ENCODE measurements at regions not wholly inside any gene's neighbourhood (a gene's known extent, or its start where the extent isn't known, plus 50 kb on each side); places are given as distances from the start of the nearest gene placed in this dataset.
"Not testable (repeated sequence)": the region's sequence is repeated elsewhere in the genome, so short reads cannot be mapped to it uniquely, and the experiment has no call there.

DNA sequence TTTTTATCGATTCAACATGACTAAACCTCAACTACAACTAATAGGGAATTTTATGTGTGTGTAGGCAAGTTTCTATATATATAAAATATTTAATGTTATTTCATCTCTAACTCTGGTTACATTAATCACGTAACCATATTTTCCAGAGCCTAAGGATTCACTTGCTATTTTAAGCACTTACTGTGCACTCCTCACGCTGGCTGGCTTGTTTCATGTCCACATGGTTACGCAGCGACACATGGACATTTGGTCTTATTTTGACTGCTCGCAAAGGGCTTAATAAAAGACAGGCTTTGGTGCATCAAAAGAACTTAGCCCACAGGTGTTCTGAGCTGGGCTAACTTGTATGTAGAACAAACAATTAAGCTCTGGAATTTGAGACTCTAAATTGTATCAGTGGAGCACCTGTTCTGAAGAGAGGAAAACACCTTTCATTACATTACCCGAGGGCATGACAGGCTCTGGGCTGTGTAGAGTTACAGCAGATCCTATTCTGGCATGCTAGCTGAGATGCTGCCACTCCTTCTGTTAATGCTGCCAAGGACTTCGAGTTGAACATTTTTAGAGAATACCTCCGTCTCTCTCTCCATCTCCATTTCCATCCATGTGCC, 130.0 kb upstream of the NR2F2 start:
- TF ChIP-seq CTCF (IDR thresholded peaks at IDR 0.05) (no peak), POLR2AphosphoS5 (IDR thresholded peaks at IDR 0.05) (no peak), POLR2A (IDR thresholded peaks at IDR 0.05) (no peak)
- Histone ChIP-seq H3K27ac (no peak overlapping the region), H3K27me3 (replicated peaks; ENCODE audit: insufficient read depth) (no peaks in the 10 kb centered on the region), H3K4me3 (no peak overlapping the region), H3K36me3 (no peaks in the 10 kb centered on the region), H3K9me3 (no peaks in the 10 kb centered on the region), H3K4me1 (replicated peaks) (no peaks in the 10 kb centered on the region)
- intact Hi-C loops (cut with DNase I), result no loop called here
- 42% methylated on average over 9 of the region's 9 CpGs for WGBS
- DNase-seq (ENCODE audit: low spot score), result no peak

GRCh38 chr15:96201696-96202095, 128.8 kb upstream of the NR2F2 start:
- intact Hi-C loops (cut with DNase I), result no loop called here
- DNase-seq (ENCODE audit: low spot score), result no peak
- no peaks in the 10 kb centered on the region for H3K36me3 ChIP-seq
- WGBS, result 95% methylated on average over 2 of the region's 2 CpGs
- TF ChIP-seq CTCF (IDR thresholded peaks at IDR 0.05), result no peak
- H3K4me3 ChIP-seq, result no peak overlapping the region
- H3K27me3 ChIP-seq (replicated peaks; ENCODE audit: insufficient read depth), result no peaks in the 10 kb centered on the region
- no peak overlapping the region for H3K27ac ChIP-seq
- H3K4me1 ChIP-seq (replicated peaks), result no peaks in the 10 kb centered on the region
- H3K9me3 ChIP-seq, result no peaks in the 10 kb centered on the region

GRCh38 chr15:96205588-96205987, 124.9 kb upstream of the NR2F2 start:
- intact Hi-C loops (cut with DNase I); H3K27me3 ChIP-seq (replicated peaks; ENCODE audit: insufficient read depth); H3K27ac ChIP-seq; H3K4me1 ChIP-seq (replicated peaks); H3K36me3 ChIP-seq; H3K9me3 ChIP-seq; DNase-seq (ENCODE audit: low spot score); H3K4me3 ChIP-seq: not testable (repeated sequence)
- 94% methylated on average over 1 of the region's 1 CpG for WGBS

DNA sequence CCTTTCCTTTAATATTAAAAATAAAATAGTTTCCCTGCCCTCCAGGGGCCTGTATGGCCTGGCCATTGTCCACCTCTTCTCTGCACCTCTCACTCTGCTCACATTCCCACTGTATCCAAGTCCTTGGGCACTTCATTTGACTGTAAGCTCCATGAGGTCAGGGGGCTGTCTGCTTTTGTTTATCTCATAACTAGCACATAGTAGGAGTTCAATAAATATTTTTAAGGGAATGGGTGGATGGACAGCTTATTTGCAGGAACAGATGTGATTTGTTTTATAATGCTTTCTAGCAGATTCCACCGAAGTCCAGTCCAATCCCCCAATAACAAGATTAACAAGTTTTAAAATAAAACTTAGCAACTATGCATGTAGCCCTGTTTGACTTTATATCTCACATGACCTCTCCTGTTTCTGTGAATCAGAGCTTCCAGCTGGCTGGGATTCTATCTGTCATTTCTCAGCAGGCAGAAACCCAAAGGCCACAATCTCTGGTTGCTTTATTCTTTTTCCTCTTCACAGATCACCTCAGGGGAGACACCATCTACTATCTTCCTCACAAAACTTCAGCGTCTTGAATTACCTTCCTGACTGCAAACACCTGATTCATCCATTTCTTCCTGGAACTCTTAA, 123.0 kb upstream of the NR2F2 start:
- Histone ChIP-seq H3K4me1 (replicated peaks) (no peaks in the 10 kb centered on the region), H3K27me3 (replicated peaks; ENCODE audit: insufficient read depth) (no peaks in the 10 kb centered on the region), H3K27ac (no peak overlapping the region), H3K36me3 (no peaks in the 10 kb centered on the region), H3K4me3 (no peak overlapping the region), H3K9me3 (no peaks in the 10 kb centered on the region)
- intact Hi-C loops (cut with DNase I), result no loop called here
- whole genome bisulfite sequencing, result 40% methylated on average over 2 of the region's 2 CpGs
- TF ChIP-seq POLR2A (IDR thresholded peaks at IDR 0.05), result no peak
- no peak for DNase-seq (ENCODE audit: low spot score)

- TF ChIP-seq POLR2A (IDR thresholded peaks at IDR 0.05) (no peak), CTCF (IDR thresholded peaks at IDR 0.05) (no peak), POLR2AphosphoS5 (IDR thresholded peaks at IDR 0.05) (no peak)
- H3K9me3 ChIP-seq, result no peaks in the 10 kb centered on the region
- no peaks in the 10 kb centered on the region for H3K27me3 ChIP-seq (replicated peaks; ENCODE audit: insufficient read depth)
- H3K4me3 ChIP-seq, result no peak overlapping the region
- H3K4me1 ChIP-seq (replicated peaks), result no peaks in the 10 kb centered on the region
- intact Hi-C loops (cut with DNase I), result no loop called here
- H3K27ac ChIP-seq, result no peak overlapping the region
- H3K36me3 ChIP-seq, result no peaks in the 10 kb centered on the region
- 71% methylated on average over 8 of the region's 8 CpGs for WGBS
- DNase-seq (ENCODE audit: low spot score), result no peak
Measured at GRCh38 chr15:96209285-96209735, 121.2 kb upstream of the NR2F2 start.

DNA sequence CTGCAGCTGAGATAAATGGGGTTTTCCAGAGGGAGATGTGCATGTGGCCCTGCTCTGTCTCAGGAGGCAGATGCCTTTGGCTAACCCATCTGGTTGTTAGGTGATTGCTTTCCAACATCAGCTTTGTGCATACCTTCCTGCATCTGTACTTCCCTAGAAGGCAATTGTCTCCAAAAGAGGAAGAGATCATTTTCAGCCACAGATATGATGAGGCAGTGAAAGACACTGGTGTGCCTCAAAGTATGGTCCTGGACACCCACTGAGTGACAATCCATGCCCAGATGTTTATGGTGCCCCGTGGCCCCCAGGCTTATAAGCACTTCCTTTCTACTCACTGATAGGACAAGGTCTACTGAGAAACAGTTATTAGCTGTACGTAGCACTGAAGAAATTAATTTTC, 117.5 kb upstream of the NR2F2 start:
- Histone ChIP-seq H3K9me3 (no peaks in the 10 kb centered on the region), H3K4me3 (no peak overlapping the region), H3K27me3 (replicated peaks; ENCODE audit: insufficient read depth) (no peaks in the 10 kb centered on the region), H3K27ac (no peak overlapping the region), H3K36me3 (no peaks in the 10 kb centered on the region), H3K4me1 (replicated peaks) (no peaks in the 10 kb centered on the region)
- WGBS, result 92% methylated on average over 2 of the region's 2 CpGs
- DNase-seq (ENCODE audit: low spot score), result no peak
- TF ChIP-seq CTCF (IDR thresholded peaks at IDR 0.05) (no peak), POLR2AphosphoS5 (IDR thresholded peaks at IDR 0.05) (no peak), POLR2A (IDR thresholded peaks at IDR 0.05) (no peak)
- intact Hi-C loops (cut with DNase I), result no loop called here
